K562 (cell line): ENCODE measurements at regions not wholly inside any gene's neighbourhood (a gene's known extent, or its start where the extent isn't known, plus 50 kb on each side); places are given as distances from the start of the nearest gene placed in this dataset.

Experiments
- ATAC-seq: fragments of 200-7000 bp; cut with Tn5 transposase; 3 replicates; pipeline ENCODE4 v1.9.1; 2020; ENCODE audit warnings: moderate library complexity
- BruUV-seq: library from RNA; stranded (reverse); fragments of 400-500 nt; replicated peaks from 2 replicates; lab custom pipeline; 2021; lab: Mats Ljungman, UMichigan
- CTCF ChIA-PET: fragments of 300-600 bp; formaldehyde crosslinking; extraction: SDS; loops from one replicate; lab custom pipeline; 2021; ENCODE audit warnings: low intra/inter-chr PET ratio; lab: Yijun Ruan, JAX
- POLR2A ChIA-PET: fragments of 300-600, 350-650 bp; sonication (Branson Sonifier 250); formaldehyde crosslinking; extraction: SDS; loops from one replicate; lab custom pipeline; 2021; ENCODE audit warnings: antibody characterized with exemption, inconsistent platforms; lab: Yijun Ruan, JAX
- DNase-seq, 4 experiments: peaks; one replicate each; pipeline versions ENCODE4 v3.0.0 to v3.0.0-alpha.2; 2011 to 2018; ENCODE audit warnings: low spot score in 3 of 4, mixed read lengths in 3 of 4; ENCODE audit errors: extremely low read depth in 1 of 4
- FAIRE-seq: peaks from 2 replicates; lab custom pipeline; 2011; peaks lifted over from hg19 to GRCh38; lab: Jason Lieb, UNC
- H2AFZ ChIP-seq: 2 replicates; pipeline ENCODE4 v1.6.0; 2011; ENCODE audit warnings: low read depth, low read length, control low read depth, inconsistent platforms
- H3K27ac ChIP-seq: fragments of 200-600 bp; 3 replicates; pipeline ENCODE4 v1.8.0; 2011; ENCODE audit warnings: low read depth, mild to moderate bottlenecking, control low read depth, inconsistent platforms, low read length, moderate library complexity, mixed read lengths; ENCODE audit errors: extremely low read depth
- H3K27me3 ChIP-seq, 2 experiments: fragments of 300-600 bp in 1 of 2; 2 replicates in 1 of 2; 3 replicates in 1 of 2; pipeline versions ENCODE4 v1.6.0 to v1.8.0; 2011; ENCODE audit warnings: inconsistent platforms in 2 of 2, low read length in 2 of 2, mild to moderate bottlenecking in 1 of 2, mixed read lengths in 1 of 2, moderate library complexity in 1 of 2; ENCODE audit not compliant: control insufficient read depth in 2 of 2, insufficient read depth in 2 of 2
- H3K36me3 ChIP-seq: fragments of 300-600 bp; 3 replicates; pipeline ENCODE4 v1.8.0; 2011; ENCODE audit warnings: mild to moderate bottlenecking, low read length, inconsistent platforms; ENCODE audit not compliant: control insufficient read depth, insufficient read depth
- H3K4me1 ChIP-seq, 2 experiments: fragments of 200-600 bp in 1 of 2; replicated peaks in 1 of 2; 2 replicates in 1 of 2; 3 replicates in 1 of 2; pipeline versions ENCODE4 v1.5.1 to v1.8.0; 2011; ENCODE audit warnings: inconsistent platforms in 2 of 2, low read length in 2 of 2, mild to moderate bottlenecking in 1 of 2, mixed read lengths in 1 of 2, moderate library complexity in 1 of 2; ENCODE audit not compliant: control insufficient read depth in 2 of 2, insufficient read depth in 2 of 2
- H3K4me2 ChIP-seq: 2 replicates; pipeline ENCODE4 v1.6.1; 2011; ENCODE audit warnings: low read length, control low read depth, inconsistent platforms, mixed read lengths; ENCODE audit not compliant: insufficient read depth
- H3K4me3 ChIP-seq: fragments of 200-600 bp; sonication (generic), shearing (Covaris generic); 2 replicates; pipeline ENCODE4 v1.5.1; 2016; ENCODE audit warnings: control low read depth, inconsistent platforms
- H3K79me2 ChIP-seq: fragments of 200-600 bp; 3 replicates; pipeline ENCODE4 v1.8.0; 2011; ENCODE audit warnings: low read length, inconsistent platforms; ENCODE audit not compliant: control insufficient read depth, insufficient read depth
- H3K9ac ChIP-seq, 2 experiments: 2 replicates each; pipeline versions ENCODE4 v1.6.0 to v1.6.1; 2011; ENCODE audit warnings: low read depth in 2 of 2, low read length in 2 of 2, control low read depth in 1 of 2, inconsistent platforms in 1 of 2, mild to moderate bottlenecking in 1 of 2, mixed read lengths in 1 of 2; ENCODE audit not compliant: insufficient read depth in 1 of 2
- H3K9me1 ChIP-seq: one replicate; pipeline ENCODE4 v1.6.0; 2011; ENCODE audit warnings: inconsistent platforms, mild to moderate bottlenecking, low read length, moderate library complexity; ENCODE audit not compliant: control insufficient read depth, insufficient read depth
- H3K9me3 ChIP-seq: replicated peaks from 2 replicates; pipeline ENCODE4 v1.5.1; 2011; ENCODE audit warnings: low read depth, low read length, inconsistent platforms; ENCODE audit not compliant: control insufficient read depth, insufficient read depth
- H4K20me1 ChIP-seq: replicated peaks from 2 replicates; pipeline ENCODE4 v1.6.1; 2011; ENCODE audit warnings: low read length, inconsistent platforms, mixed read lengths; ENCODE audit not compliant: control insufficient read depth, insufficient read depth
- HOMEZ ChIP-seq: fragments of 250-450 bp; sonication (Bioruptor Pico); IDR thresholded peaks from 2 replicates; pipeline ENCODE4 v1.4.0; 2020; ENCODE audit warnings: mild to moderate bottlenecking, moderate library complexity
- KDM2B ChIP-seq: fragments of 250-450 bp; sonication (Bioruptor Pico); IDR thresholded peaks from 2 replicates; pipeline ENCODE4 v1.8.0; 2021; ENCODE audit warnings: mild to moderate bottlenecking, moderate library complexity
- MTA3 ChIP-seq: fragments of 450-650 bp; formaldehyde crosslinking; IDR thresholded peaks from 2 replicates; pipeline ENCODE4 v1.6.1; 2017; ENCODE audit warnings: mild to moderate bottlenecking, borderline replicate concordance
- NCOA4 ChIP-seq: fragments of 450-650 bp; IDR thresholded peaks from 2 replicates; pipeline ENCODE4 v1.6.1; 2018; ENCODE audit warnings: mild to moderate bottlenecking; ENCODE audit not compliant: partially characterized antibody
- PATZ1 ChIP-seq: fragments of 250-450 bp; sonication (Bioruptor Pico); IDR thresholded peaks from 2 replicates; pipeline ENCODE4 v1.5.0; 2020; ENCODE audit warnings: mild to moderate bottlenecking, borderline replicate concordance
- RBM14 ChIP-seq: fragments of 200-400 bp; formaldehyde crosslinking; IDR thresholded peaks from 2 replicates; pipeline ENCODE4 v1.6.1; 2018; ENCODE audit warnings: low read depth, mild to moderate bottlenecking, low read length, moderate library complexity, borderline replicate concordance; ENCODE audit not compliant: insufficient read depth
- RFX1 ChIP-seq: fragments of 450-650 bp; IDR thresholded peaks from 2 replicates; pipeline ENCODE4 v1.6.1; 2016; ENCODE audit warnings: mild to moderate bottlenecking, moderate library complexity
- TAF15 ChIP-seq: fragments of 200-400 bp; formaldehyde crosslinking; IDR thresholded peaks from 2 replicates; pipeline ENCODE4 v1.6.1; 2017; ENCODE audit warnings: mild to moderate bottlenecking, low read depth, low read length, moderate library complexity
- ZNF24 ChIP-seq: fragments of 450-650 bp; IDR thresholded peaks from 2 replicates; pipeline ENCODE4 v1.6.1; 2016
- ZNF518B ChIP-seq: fragments of 250-450 bp; sonication (Bioruptor Pico); IDR thresholded peaks from 2 replicates; pipeline ENCODE4 v1.5.0; 2021; ENCODE audit warnings: mild to moderate bottlenecking, moderate library complexity
- WGBS: fragments of 100-300 bp; shearing (Covaris generic); methylation state at CpG from one replicate; pipeline ENCODE4 v1.1.6; 2016; ENCODE audit warnings: low coverage, mixed read lengths; ENCODE audit not compliant: insufficient coverage; ENCODE audit errors: missing lambda C conversion rate; 5-methylcytosine and 5-hydroxymethylcytosine counted together
- in situ Hi-C: fragments of 300-500 bp; cut with MboI; formaldehyde crosslinking; loops from 4 replicates; pipeline ENCODE4 v1.15.0; 2018; ENCODE audit warnings: inconsistent platforms, mixed read lengths
- intact Hi-C: fragments of 100-400 bp; cut with micrococcal nuclease; formaldehyde crosslinking; loops from 2 replicates; pipeline ENCODE4 v1.14.2; 2022
- TF ChIP-seq, protein P1 (sequence below): sonication (generic); formaldehyde crosslinking; IDR thresholded peaks from 2 replicates; pipeline ENCODE4 v1.8.0; 2022; ENCODE audit warnings: missing genetic modification reagents, mild to moderate bottlenecking, borderline replicate concordance
- TF ChIP-seq, protein P2 (sequence below): fragments of 250-450 bp; sonication (Bioruptor Pico); IDR thresholded peaks from 2 replicates; pipeline ENCODE4 v1.5.0; 2020; ENCODE audit warnings: mild to moderate bottlenecking

DNA sequence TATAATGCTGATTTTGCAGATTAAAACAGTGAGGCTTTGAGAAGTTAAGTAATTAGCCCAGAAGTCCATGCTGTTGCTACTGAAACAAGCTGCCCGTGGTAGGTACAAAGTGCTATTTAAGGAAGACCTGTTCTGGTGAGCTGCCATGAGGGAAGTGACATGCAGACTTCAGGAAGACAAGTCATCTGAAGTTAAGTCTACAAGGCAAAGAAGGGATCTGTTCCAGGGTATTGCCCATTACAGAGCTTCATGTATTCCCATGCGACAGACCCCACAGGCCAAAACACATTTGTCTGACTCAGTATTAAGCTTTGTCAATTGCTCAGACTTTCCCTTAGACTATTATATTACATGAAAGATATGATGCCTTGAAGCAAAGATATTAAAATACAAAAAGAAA lies 520.8 kb downstream of the FBXO15 start:
- no peaks in the 10 kb centered on the region for H3K79me2 ChIP-seq
- no peaks in the 10 kb centered on the region for H3K36me3 ChIP-seq
- POLR2A ChIA-PET, result no interaction called here
- H3K9me1 ChIP-seq, result no peaks in the 10 kb centered on the region
- in situ Hi-C loops (no loop called here), intact Hi-C loops (no loop called here)
- no peak for FAIRE-seq
- no peaks in the 10 kb centered on the region for H3K4me1 ChIP-seq
- H3K27me3 ChIP-seq, result no peaks in the 10 kb centered on the region
- DNase-seq, result no peak
- H3K27ac ChIP-seq, result no peak overlapping the region
- 0% methylated on average over 2 of the region's 2 CpGs for WGBS
- no peak overlapping the region for H3K4me3 ChIP-seq
- no peak overlapping the region for H3K4me2 ChIP-seq
- no peaks in the 10 kb centered on the region for H4K20me1 ChIP-seq
- no peaks in the 10 kb centered on the region for H3K9me3 ChIP-seq
- CTCF ChIA-PET, result no interaction called here
- H3K9ac ChIP-seq, result no peak overlapping the region
- no peak for ATAC-seq
- BruUV-seq, result no TSS peak
- H2AFZ ChIP-seq, result no peak overlapping the region
- TF ChIP-seq NCOA4, result no peak
- TF ChIP-seq, protein P1, sequence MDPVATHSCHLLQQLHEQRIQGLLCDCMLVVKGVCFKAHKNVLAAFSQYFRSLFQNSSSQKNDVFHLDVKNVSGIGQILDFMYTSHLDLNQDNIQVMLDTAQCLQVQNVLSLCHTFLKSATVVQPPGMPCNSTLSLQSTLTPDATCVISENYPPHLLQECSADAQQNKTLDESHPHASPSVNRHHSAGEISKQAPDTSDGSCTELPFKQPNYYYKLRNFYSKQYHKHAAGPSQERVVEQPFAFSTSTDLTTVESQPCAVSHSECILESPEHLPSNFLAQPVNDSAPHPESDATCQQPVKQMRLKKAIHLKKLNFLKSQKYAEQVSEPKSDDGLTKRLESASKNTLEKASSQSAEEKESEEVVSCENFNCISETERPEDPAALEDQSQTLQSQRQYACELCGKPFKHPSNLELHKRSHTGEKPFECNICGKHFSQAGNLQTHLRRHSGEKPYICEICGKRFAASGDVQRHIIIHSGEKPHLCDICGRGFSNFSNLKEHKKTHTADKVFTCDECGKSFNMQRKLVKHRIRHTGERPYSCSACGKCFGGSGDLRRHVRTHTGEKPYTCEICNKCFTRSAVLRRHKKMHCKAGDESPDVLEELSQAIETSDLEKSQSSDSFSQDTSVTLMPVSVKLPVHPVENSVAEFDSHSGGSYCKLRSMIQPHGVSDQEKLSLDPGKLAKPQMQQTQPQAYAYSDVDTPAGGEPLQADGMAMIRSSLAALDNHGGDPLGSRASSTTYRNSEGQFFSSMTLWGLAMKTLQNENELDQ (CRISPR knock-in tag), result no peak
- no peak for TF ChIP-seq RFX1
- no peak for TF ChIP-seq HOMEZ (CRISPR knock-in tag)
- no peak for TF ChIP-seq MTA3
- TF ChIP-seq RBM14, result no peak
- no peak for TF ChIP-seq ZNF24
- no peak for TF ChIP-seq ZNF518B
- no peak for TF ChIP-seq KDM2B (CRISPR knock-in tag)
- TF ChIP-seq PATZ1 (CRISPR knock-in tag), result no peak
- TF ChIP-seq TAF15, result no peak
- TF ChIP-seq, protein P2, sequence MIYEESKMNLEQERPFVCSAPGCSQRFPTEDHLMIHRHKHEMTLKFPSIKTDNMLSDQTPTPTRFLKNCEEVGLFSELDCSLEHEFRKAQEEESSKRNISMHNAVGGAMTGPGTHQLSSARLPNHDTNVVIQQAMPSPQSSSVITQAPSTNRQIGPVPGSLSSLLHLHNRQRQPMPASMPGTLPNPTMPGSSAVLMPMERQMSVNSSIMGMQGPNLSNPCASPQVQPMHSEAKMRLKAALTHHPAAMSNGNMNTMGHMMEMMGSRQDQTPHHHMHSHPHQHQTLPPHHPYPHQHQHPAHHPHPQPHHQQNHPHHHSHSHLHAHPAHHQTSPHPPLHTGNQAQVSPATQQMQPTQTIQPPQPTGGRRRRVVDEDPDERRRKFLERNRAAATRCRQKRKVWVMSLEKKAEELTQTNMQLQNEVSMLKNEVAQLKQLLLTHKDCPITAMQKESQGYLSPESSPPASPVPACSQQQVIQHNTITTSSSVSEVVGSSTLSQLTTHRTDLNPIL (CRISPR knock-in tag), result no peak
